ENCODE measurements at regions not wholly inside any gene's neighbourhood (a gene's known extent, or its start where the extent isn't known, plus 50 kb on each side); places are given as distances from the start of the nearest gene placed in this dataset.

DNA sequence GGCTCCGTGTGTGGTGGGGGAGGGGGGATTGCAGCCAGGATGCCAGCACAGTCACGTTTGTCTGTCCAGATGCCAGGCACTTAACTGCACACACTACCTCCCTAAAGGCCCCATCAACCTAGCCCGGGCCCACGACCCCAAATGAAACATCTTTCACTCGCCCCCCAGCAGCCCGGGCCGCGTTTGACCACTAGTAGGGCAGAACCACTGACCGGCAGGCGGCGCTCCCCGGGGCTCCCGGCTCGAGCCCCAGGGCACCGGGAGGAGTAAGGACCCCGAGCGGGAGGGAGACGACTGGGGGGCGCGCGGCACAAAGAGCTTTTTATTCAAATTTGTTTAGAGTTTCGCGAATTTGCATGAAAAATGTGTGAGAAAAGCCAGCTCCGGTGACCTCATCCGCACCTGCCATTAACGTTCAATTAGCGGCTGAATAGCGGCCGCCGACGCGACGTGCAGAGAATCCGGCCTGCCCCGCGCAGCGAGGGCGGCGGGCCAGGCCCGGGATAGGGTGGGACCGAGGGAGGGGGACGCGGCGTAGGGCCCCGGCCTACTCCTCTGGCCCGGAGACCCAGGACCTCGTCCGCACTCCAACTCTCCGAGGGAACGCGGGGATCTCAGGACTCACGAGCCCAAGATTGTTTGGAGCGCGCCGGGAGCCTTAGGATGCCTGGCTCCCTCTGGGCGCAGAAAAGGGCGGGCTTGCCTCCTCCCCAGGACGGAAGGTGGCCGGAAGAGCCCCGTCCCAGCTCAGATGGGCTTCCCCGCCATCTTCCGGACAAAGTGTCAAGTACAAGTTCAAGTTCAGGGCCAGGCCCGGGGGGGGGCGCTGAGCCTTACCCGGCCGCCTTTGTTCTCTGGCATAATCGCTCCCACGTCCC, 64.9 kb upstream of the POLG start:
- peak; percentile 27 for DNase-seq

DNA sequence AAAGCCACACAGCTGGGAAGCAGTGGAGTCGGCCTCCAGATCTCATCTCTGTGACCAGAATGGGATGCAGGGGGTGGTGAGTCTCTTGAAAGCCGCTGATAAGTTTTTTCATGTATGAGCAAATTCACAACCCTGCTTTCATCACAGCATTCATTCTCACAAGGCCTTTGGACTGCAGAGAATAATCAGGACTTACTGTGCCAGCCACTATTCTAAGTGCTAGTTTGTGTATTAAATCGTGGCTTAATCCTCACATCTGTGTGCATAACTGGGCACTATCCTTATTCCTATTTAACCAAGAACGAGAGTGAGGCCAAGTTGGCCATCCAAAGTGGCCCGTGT, 64.2 kb upstream of the POLG start:
- DNase-seq = no peak

DNA sequence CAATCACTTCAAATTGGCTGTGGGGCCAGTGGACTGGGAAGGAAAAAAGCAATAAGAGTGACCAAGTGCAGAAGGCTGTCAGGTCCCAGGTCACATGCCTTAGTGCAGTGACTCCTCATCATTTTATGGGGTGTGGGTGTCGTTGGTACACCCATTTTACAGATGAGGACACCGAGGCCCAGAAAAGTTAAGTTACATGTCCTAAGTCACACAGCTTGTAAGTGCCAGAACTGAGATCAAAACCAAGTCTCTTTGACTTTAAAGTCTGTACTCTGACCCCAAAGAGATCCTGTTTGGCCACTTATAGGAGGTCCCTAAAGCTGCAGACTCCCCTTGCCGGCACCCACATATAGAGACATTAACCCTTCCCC, 63.0 kb upstream of the POLG start:
- DNase-seq = no peak

DNA sequence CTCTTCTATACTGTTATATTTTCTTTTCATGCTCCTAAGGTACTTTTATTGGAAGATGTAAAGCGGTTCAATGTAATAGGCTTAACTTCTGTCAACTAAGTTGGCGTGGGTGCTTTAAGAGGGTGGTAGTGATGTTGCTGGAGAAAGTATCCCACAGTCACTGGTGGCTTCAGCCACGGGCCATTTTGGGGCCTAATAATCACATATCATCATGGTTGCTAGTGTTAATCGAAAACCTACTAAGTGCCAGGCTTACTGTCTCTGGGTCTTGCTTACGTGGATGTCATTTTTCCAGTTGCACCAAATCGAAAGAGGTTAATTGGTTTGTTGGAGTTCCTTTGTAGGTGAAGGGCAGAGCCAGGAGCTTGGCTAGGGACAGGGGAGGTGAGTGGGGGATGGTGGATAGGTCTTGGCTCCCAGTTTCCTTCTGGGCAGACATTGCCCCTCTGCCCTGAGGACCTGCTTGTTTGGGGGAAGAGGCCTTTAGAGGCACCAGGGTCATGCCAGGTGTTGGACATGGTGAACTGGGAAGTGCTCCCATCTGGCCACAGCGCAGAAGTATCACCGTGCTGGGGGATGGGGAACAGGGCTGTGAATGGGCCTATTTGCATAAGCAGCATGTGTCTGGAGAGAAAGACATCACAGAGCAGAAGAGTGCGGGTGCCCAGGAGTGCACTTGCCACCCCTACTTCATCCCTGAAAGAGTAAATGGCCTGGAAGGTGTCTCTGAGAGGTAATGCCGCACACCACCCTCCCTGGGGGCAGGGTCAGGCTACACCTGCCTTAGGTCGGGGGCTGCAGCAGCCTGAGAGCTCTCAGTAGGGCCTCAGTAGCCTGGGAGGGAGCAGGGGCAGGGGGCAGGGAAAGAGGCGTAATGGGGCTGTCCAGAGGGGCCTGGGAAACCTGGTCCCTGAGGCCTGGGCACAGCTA, 62.4 kb upstream of the POLG start:
- no peak for DNase-seq

DNA sequence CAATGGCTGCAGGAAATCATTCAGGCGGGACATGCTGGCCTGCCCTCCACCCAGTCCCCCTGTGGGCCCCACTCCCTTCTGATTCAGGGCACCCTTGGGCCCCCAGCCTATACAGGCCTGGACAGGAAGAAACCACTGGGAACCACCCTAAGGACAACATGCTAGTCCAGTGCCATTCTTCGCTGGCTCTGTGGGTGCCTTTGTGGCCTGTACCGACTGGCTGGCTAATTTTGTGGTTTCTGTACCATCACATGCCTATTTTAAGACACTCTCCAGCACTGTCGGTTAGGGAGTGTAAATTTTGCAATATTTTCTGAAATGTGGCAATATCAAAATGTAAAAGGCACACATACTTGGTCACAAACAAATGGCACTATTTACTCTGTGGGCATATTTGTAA, 61.4 kb upstream of the POLG start:
- DNase-seq = no peak

DNA sequence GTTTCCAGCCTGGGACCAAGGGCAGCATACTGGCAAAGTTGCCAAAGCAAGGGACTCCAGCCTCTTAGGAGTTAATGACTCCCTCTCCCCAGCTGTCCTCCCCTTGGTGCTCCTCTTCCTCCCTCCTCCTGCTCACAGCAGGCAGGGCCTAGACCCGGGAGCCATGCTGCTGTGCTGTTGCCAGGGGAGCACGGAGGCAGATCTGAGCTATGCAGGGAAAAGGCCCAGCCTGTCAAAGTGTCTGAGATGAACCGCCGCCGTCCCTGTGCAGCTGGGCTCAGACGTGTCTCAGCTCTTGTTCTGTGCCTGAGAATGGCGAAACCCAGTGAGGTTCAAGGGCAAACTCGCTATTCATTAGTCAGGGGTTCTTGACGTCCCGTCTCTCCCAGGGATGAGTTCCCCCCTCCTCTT, 60.8 kb upstream of the POLG start:
- no peak for DNase-seq

DNA sequence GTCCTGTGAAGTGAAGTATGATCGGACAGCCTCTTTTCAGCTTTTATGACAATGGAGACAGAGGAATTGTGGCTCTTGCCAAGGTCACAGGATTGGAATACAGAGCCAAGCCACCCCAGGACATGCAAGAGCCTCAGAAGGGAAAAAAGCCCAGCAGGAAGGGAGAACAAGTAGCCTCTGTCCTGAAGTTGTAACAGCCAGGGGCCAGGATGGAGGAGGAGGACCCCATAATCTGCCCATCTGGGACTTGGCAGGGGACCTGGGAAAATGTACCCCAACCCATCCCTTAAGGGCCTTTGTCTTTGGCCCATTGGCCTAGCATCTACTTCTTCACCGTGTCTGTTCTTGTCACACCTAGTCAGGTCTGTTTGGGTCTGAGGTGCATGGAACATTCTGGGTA, 60.4 kb upstream of the POLG start:
- no peak for DNase-seq

DNA sequence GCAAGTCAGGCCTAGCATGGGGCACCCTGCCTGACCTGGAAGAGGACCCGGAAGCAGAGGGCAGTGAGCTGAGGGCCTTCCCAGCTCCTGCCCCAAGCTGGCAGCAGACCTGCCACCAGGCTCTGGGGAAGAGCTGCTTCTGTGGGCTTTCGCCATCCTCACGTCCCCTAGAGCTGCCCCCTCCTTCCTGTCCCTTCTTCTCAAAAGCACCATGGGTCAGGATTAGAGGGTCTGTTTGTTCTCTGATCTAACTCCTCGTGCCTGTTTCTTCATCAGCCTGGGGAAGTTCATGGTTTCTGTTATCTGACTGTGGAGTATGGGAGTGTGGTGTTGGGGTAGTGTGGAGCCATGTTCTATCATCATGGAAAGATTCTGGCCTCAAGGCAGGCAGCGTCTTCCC, 58.4 kb upstream of the POLG start:
- DNase-seq = no peak

DNA sequence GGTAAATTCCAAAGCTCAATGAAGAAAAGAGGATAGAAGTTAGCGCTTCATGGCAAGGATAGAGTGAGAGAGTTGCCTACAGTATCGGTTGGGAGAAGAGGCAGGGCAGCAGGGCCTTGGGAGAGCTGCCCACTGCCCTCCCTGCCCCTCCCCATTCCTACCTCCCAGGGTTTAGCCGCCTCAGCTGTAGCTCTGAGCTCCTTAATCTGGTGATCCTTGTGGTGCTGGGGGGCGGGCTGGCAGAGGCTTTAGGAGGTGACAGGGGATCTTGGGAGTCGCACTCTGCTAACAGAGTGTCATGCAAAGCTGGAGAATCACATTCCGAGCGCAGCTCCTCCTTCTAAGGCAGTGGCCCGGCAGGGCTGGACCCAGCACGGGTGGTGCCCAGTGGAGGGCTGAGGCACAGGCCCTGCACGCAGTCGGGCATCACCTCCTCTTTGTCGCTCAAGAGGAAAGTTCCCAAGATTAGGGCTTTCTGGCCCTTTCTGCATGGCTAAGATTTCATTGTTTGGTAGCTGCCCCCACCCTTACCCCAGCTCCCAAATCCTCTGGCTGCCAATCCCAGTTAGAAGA, 57.1 kb upstream of the POLG start:
- DNase-seq = no peak

DNA sequence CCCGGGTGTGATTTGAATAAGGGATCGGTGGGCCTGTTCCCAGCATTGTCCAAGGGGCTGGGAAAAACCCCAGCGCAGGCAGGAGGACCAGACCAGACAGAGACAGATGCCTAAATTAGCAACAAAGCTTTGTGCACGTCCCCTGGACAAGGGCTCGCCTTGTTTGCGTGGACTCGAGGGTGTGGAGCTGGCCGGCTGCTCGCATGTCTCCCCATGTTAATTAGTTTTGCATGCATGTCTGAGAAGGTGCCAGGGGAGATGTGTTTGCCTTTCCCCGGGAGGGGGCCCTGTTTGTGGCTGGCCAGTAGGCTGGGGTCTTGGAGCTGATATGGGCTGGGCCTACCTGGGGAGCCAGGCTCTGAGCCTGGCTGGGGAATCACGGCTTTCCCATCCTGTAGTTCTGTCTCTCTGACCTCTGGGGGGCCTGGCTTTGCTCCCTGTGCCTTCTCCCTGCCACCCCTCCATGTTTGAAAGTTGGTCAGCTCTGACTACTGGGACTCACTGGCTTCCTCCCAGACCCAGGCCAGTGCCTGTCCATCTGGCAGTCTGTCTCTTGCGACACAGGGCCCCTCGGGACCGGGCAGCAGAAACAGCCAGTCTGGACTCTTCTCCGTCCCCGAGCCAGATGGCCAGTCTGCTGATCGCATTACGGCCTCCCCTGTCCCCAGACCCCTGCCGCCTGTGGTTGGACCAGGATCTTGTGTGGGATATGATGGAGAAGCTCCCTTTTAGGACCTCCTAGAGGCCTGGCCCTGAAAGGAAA, 55.4 kb upstream of the POLG start:
- DNase-seq = no peak

DNA sequence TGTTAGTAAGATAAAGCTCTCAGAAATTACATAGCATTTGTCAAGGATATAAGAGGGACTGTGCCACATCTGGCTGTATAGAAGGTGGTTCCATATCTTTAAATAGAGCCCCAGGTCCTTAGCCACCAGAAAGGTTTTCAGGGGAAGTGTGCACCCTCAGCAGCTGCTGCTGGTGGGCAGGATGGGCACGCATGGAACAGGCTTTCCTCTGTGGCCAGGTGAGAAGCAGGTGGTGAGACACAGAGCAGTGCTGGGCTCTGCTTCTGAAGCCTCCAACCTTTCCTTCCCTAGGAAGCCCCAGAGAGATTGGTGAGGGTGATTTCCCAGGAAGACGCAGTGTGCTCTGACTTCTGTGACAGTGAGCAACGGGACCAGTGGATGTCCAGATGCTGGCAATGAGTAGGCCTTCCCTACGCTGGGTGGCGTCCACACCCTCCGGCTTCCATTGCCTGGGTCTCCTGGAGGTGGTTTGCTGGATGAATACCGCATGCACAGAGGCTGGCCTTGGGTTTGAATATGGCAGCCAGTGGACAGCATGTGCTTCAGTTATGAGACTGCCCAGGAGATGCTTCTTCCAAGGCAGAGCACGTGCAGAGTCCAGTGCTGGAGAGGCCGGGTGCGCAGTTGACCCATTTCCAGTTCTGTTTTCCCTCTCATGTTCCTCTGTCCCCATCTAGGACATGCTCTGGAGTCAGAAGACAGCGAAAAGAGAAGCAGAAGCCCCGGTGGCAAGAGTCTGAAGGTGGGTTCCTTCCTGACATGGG, 52.7 kb upstream of the POLG start:
- DNase-seq = no peak

DNA sequence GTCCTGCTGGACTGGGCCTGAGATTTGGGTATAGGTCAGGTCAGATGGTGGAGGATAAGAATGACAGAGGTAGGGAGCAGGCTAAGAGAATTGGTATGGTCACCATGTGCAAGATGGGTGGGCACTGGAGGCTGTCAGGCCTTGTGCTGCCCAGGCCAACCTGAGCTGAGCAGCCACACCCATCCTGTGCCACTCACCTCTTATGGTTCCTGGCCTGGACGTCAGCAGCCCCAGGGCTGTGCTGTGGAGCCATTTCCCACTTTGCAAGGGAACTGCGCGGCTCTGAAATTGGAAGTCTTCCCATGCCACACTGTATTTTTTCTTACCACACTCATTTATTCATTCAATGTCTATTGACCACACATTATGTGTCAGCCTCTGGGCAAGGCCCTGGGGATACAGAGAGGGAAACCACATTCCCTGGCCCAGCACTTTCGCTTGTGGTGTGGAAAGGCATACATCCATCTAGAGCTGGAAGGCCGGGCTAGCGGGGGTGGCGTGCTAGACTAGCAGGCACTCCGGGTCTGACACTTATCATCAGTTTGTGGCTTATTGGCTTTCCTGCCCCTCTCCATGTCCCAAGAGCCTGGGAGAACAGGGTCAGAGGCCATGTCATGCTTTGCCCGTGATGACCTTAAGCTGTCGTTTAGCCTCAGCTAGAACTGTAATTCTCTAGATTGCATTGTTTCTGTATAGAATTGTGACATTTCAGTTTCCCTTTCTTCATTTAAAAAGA, 51.1 kb upstream of the POLG start:
- DNase-seq = no peak

Measured in activated naive CD4-positive, alpha-beta T cell treated with Interleukin-2 at 50 U/mL for 16 hours (primary cell).